ENCODE measurements at regions not wholly inside any gene's neighbourhood (a gene's known extent, or its start where the extent isn't known, plus 50 kb on each side); places are given as distances from the start of the nearest gene placed in this dataset.
A peak's percentile ranks its signal among the peaks of the same experiment; 100 is the strongest.
"Not testable (repeated sequence)": the region's sequence is repeated elsewhere in the genome, so short reads cannot be mapped to it uniquely, and the experiment has no call there.

- no peak for FAIRE-seq
- no peak for DNase-seq (ENCODE audit: low spot score)
Measured at GRCh38 chr18:62442391-62442790, 80.4 kb upstream of the ZCCHC2 start.

DNA sequence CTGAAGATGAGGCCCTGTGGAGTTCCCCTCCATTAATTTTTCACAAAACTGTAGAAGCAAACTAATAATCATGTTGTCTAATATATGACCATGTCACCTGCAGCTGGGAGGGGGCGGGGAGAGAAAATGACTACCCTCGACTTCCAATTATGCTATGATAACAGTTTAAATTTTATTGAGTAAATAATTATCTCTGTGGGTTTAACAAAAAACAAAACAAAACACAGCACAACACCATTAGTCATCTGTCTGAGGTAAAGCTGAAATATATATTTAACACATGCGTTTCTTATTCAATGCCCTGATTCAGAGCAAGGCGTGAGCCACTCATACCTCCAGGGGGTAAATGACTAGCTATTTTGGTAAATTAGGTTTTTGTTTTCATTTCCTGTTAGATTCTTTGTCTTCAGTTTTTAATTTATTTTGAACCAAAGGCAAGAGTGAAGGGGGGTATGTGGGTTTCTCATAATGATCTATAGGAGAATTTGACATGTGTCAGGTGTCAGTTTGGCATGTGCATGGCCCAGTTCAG lies 77.4 kb upstream of the ZCCHC2 start:
- no peak for FAIRE-seq
- no peak for DNase-seq (ENCODE audit: low spot score)

GRCh38 chr18:62446511-62446910 lies 76.3 kb upstream of the ZCCHC2 start:
- FAIRE-seq (no peak), DNase-seq (ENCODE audit: low spot score) (no peak)

GRCh38 chr18:62447652-62448051 lies 75.2 kb upstream of the ZCCHC2 start:
- DNase-seq (ENCODE audit: low spot score) = no peak
- FAIRE-seq = no peak

GRCh38 chr18:62448426-62448825 lies 74.4 kb upstream of the ZCCHC2 start:
- DNase-seq (ENCODE audit: low spot score) = no peak
- no peak for FAIRE-seq

GRCh38 chr18:62449490-62450104 lies 73.2 kb upstream of the ZCCHC2 start:
- DNase-seq (ENCODE audit: low spot score) (no peak), FAIRE-seq (no peak)

DNA sequence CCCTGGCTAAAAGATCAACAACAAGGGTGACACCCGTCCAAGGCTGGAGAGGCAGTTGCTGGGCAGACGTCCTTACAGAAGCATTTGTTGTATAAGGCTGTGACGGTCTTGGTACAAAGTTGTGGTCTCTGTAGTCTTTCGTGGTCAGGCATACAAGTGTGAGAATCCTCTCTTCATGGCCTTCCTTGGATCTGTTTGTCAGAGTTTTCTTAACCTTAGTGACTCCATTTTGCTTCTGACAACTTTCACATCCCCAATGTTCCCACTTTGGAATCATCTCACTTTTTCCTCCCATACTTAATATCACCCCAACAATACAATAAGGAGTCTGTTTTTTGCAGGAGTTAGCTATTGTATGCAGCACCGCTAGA lies 72.7 kb upstream of the ZCCHC2 start:
- FAIRE-seq (no peak), DNase-seq (ENCODE audit: low spot score) (no peak)

GRCh38 chr18:62450546-62451410 lies 72.0 kb upstream of the ZCCHC2 start:
- DNase-seq (ENCODE audit: low spot score) (peak; percentile 95), FAIRE-seq (peak; percentile 94)

DNA sequence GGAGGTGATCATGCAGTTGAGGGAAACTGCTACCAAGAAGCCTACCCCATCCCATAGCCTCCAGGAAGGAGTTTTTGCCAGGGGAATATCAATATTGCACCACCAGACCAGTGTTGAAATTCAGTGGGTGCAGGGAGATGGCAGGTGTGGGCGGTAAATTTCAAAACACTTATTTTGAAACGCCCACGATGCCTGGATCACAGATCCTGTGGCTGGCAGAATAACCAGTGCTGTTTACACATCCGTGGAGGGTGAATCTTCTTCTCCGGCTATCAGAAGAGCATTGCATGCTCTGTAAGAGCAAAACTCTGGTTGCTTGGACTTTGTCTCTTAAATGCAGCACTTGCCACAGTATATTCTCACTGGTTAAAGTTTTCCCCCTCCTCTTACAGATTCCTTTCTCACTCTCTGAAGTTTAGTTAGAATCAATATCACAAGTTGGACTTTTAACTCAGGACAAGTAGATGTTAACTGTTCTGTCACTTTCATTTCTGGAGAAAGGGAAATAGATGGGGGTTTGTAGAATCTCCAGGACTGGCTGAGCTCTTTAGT lies 70.5 kb upstream of the ZCCHC2 start:
- FAIRE-seq (no peak), DNase-seq (ENCODE audit: low spot score) (no peak)

DNA sequence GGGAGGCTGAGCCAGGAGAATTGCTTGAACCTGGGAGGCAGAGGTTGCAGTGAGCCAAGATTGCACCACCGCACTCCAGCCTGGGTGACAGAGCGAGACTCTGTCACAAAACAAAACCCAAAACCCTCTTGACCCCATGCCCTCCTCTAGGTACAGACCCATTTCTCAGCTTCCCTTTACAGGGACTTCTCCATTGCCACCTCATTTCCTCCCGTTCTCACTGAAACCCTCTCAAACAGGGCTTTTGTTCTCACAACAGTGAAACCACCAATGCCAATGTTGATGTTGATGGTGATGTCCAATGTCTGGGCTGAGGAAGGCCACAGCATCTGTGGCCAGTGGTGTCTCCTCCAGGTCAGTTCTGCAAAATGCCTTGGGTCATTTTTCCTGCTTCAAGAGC lies 69.0 kb upstream of the ZCCHC2 start:
- DNase-seq (ENCODE audit: low spot score) (no peak), FAIRE-seq (no peak)

DNA sequence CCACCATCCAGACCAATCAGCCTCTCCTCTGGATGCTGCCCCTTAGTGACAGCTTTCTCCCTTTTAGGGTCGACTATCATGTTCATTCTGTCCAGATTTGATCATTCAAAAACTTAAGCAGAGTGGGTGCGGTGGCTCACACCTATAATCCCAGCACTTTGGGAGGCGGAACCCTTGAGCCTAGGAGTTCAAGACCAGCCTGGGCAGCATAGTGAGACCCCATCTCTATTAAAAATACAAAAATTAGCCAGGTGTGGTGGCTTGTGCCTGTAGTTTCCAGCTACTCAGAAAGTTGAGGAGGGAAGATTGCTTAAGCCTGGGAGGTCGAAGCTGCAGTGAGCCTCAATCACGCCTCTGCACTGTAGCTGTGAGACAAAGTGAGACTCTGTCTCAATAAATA lies 68.3 kb upstream of the ZCCHC2 start:
- no peak for FAIRE-seq
- no peak for DNase-seq (ENCODE audit: low spot score)

DNA sequence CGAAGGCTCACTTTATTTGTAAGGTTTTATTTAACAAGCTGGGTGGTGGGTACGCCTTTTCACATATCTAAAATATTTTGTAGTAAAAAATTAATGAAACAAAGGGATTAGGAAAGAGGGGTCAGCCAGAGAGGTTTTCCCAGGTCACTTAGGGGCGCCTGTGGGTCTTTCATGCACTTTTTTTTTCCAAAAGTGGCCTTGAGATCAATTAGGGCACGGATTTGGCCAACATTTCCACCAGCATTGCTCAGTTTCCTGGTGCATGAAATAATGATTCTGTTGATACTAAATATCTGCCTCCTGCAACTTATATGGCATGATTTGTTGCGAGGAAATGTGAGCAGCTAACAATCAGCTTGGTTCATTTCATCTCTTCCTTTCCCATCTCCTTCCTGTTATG lies 67.6 kb upstream of the ZCCHC2 start:
- FAIRE-seq = no peak

GRCh38 chr18:62457877-62458276 lies 64.9 kb upstream of the ZCCHC2 start:
- FAIRE-seq = no peak

More for the DNA sequence above, 67.6 kb upstream of the ZCCHC2 start:
- DNase-seq (ENCODE audit: low spot score) = no peak

DNA sequence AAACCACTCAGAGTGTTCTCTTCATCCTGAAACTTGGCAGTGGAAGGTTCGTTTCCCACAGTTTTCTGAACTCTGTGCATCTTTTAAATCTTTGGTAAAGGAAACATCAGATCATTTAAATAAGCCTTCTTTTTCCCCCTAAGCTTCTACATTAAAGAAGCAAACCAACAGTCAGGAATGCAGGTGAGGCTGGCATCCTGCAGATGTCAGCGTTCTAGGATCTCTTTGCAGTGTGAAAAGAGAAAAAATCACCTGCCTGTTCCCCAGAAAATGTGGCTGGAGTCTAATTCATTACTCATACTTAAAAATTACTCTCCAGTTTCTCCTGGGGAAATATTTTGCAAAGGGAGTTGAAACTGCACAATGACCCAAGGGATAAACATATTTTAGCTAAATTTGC lies 64.5 kb upstream of the ZCCHC2 start:
- DNase-seq (ENCODE audit: low spot score) = no peak
- no peak for FAIRE-seq

More at GRCh38 chr18:62457877-62458276, 64.9 kb upstream of the ZCCHC2 start:
- no peak for DNase-seq (ENCODE audit: low spot score)

DNA sequence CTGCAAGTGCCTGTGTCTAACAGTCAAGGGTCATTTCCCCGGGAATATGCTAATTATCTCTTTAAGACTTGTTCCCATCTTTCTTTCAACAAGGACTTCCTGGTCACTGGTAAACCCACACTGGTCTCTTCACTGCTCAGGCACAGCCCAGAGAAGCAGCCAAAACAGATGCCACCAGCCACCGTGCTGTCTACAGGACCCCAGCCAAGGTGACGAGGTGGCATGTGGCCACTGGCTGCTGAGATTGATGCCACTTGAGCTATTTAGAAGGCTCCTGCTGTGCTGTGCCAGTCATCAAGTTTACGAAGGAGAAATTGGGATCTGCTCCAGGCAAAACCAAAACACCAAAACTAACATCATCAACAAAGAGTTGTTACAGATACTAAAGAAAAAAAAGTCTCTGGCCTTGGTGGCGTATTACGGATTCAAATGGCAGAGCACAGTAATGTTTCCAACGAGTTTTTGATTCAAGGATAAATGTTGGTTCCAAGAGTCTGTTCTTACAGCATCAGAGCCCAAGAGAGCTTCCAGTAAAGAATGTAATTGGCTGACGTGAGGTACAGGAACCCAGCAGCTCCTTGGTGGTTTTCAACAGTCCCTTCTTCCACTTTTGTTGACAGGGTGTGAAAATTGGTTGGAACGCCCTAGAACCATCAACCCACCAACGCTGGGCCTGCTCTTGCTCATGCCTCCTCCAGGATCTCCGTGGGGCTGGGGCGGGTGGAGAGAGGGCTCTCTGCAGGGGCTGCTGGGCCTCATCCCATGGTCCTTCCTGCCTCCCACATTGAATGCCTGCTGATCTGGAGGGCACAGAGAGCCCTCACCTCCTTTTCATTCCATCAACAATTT lies 63.7 kb upstream of the ZCCHC2 start:
- FAIRE-seq (no peak), DNase-seq (ENCODE audit: low spot score) (no peak)

GRCh38 chr18:62460851-62461300 lies 61.9 kb upstream of the ZCCHC2 start:
- DNase-seq (ENCODE audit: low spot score) = no peak
- no peak for FAIRE-seq

GRCh38 chr18:62461591-62461990 lies 61.2 kb upstream of the ZCCHC2 start:
- no peak for DNase-seq (ENCODE audit: low spot score)
- FAIRE-seq = no peak

- FAIRE-seq (no peak), DNase-seq (ENCODE audit: low spot score) (no peak)
Measured at GRCh38 chr18:62464266-62464665, 58.6 kb upstream of the ZCCHC2 start.

DNA sequence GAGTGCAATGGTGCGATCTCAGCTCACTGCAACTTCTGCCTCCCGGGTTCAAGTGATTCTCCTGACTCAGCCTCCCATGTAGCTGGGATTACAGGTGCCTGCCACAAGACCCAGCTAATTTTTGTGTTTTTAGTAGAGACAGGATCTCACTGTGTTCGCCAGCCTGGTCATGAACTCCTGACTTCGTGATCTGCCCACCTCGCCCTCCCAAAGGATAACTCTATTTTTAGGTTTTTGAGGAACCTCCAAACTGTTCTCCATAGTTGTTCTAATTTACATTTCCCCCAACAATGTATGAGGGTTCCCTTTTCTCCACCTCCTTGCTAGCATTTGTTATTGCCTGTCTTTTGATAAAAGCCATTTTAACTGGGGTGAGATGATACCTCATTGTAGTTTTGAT lies 53.7 kb upstream of the ZCCHC2 start:
- FAIRE-seq; DNase-seq (ENCODE audit: low spot score): not testable (repeated sequence)
